Neuronal stem cell (in vitro differentiated cells): ENCODE measurements at regions not wholly inside any gene's neighbourhood (a gene's known extent, or its start where the extent isn't known, plus 50 kb on each side); places are given as distances from the start of the nearest gene placed in this dataset.
A peak's percentile ranks its signal among the peaks of the same experiment; 100 is the strongest.

Experiments
- DNase-seq: peaks from one replicate; pipeline ENCODE4 v3.0.0-alpha.2; 2013; ENCODE audit warnings: low spot score
- H2AFZ ChIP-seq: one replicate; pipeline ENCODE4 v1.6.1; 2013; ENCODE audit warnings: mild to moderate bottlenecking, low read length, inconsistent platforms
- H2AK5ac ChIP-seq: 2 replicates; pipeline ENCODE4 v1.6.1; 2013; ENCODE audit warnings: low read depth, mild to moderate bottlenecking, inconsistent platforms, low read length, moderate library complexity, mixed read lengths
- H2BK120ac ChIP-seq: 2 replicates; pipeline ENCODE4 v1.6.1; 2013; ENCODE audit warnings: low read depth, mild to moderate bottlenecking, inconsistent platforms, low read length, moderate library complexity, mixed read lengths
- H2BK12ac ChIP-seq: one replicate; pipeline ENCODE4 v1.6.1; 2013; ENCODE audit warnings: low read length, inconsistent platforms
- H2BK15ac ChIP-seq: 2 replicates; pipeline ENCODE4 v1.6.1; 2013; ENCODE audit warnings: mild to moderate bottlenecking, low read length, inconsistent platforms, mixed read lengths
- H2BK5ac ChIP-seq: one replicate; pipeline ENCODE4 v1.6.1; 2013; ENCODE audit warnings: inconsistent platforms, mild to moderate bottlenecking, low read length, moderate library complexity
- H3K14ac ChIP-seq: one replicate; pipeline ENCODE4 v1.6.1; 2013; ENCODE audit warnings: low read length, inconsistent platforms
- H3K18ac ChIP-seq: 2 replicates; pipeline ENCODE4 v1.6.1; 2013; ENCODE audit warnings: low read length, inconsistent platforms
- H3K23ac ChIP-seq: 2 replicates; pipeline ENCODE4 v1.6.1; 2013; ENCODE audit warnings: low read depth, mild to moderate bottlenecking, mixed read lengths, low read length, inconsistent platforms; ENCODE audit not compliant: poor library complexity
- H3K27ac ChIP-seq: replicated peaks from 3 replicates; pipeline ENCODE4 v1.5.1; 2013; ENCODE audit warnings: low read length, inconsistent platforms
- H3K27me3 ChIP-seq, 3 experiments: 2 replicates each; pipeline ENCODE4 v1.6.1; 2013; ENCODE audit warnings: low read length in 3 of 3, mild to moderate bottlenecking in 2 of 3, inconsistent platforms in 1 of 3, low read depth in 1 of 3, mixed read lengths in 1 of 3, moderate library complexity in 1 of 3; ENCODE audit not compliant: control insufficient read depth in 3 of 3, insufficient read depth in 3 of 3
- H3K36me3 ChIP-seq, 2 donors: replicated peaks in 1 of 2; 2 replicates each; pipeline ENCODE4 v1.6.1; 2013; ENCODE audit warnings: low read length in 2 of 2; ENCODE audit not compliant: control insufficient read depth in 2 of 2, insufficient read depth in 2 of 2
- H3K4ac ChIP-seq: 2 replicates; pipeline ENCODE4 v1.6.1; 2013; ENCODE audit warnings: inconsistent platforms, mild to moderate bottlenecking, low read length, moderate library complexity
- H3K4me1 ChIP-seq, 2 donors: 1 replicate in 1 of 2; 2 replicates in 1 of 2; pipeline ENCODE4 v1.6.1; 2013; ENCODE audit warnings: low read length in 2 of 2, low read depth in 1 of 2; ENCODE audit not compliant: control insufficient read depth in 2 of 2, insufficient read depth in 1 of 2
- H3K4me2 ChIP-seq: one replicate; pipeline ENCODE4 v1.6.1; 2013; ENCODE audit warnings: mild to moderate bottlenecking, low read length, inconsistent platforms; ENCODE audit not compliant: insufficient read depth, poor library complexity, severe bottlenecking
- H3K4me3 ChIP-seq, 2 donors: 2 replicates each; pipeline ENCODE4 v1.5.1; 2013; ENCODE audit warnings: low read length in 2 of 2, mild to moderate bottlenecking in 2 of 2, inconsistent platforms in 1 of 2, moderate library complexity in 1 of 2
- H3K79me1 ChIP-seq: one replicate; pipeline ENCODE4 v1.6.1; 2013; ENCODE audit warnings: low read depth, mild to moderate bottlenecking, inconsistent platforms, low read length, moderate library complexity
- H3K9ac ChIP-seq: one replicate; pipeline ENCODE4 v1.6.1; 2013; ENCODE audit warnings: mild to moderate bottlenecking, low read depth, low read length, inconsistent platforms; ENCODE audit not compliant: poor library complexity
- H3K9me3 ChIP-seq, 2 donors: replicated peaks in 1 of 2; 2 replicates each; pipeline versions ENCODE3 to v1.6.1; 2013; ENCODE audit warnings: low read length in 2 of 2, mild to moderate bottlenecking in 2 of 2, inconsistent platforms in 1 of 2, low read depth in 1 of 2, mixed read lengths in 1 of 2, moderate library complexity in 1 of 2; ENCODE audit not compliant: control insufficient read depth in 2 of 2, insufficient read depth in 1 of 2
- H4K8ac ChIP-seq: one replicate; pipeline ENCODE4 v1.6.1; 2013; ENCODE audit warnings: low read depth, mild to moderate bottlenecking, inconsistent platforms, low read length, moderate library complexity
- H4K91ac ChIP-seq: one replicate; pipeline ENCODE4 v1.6.1; 2013; ENCODE audit warnings: low read length, low read depth, mild to moderate bottlenecking, inconsistent platforms; ENCODE audit not compliant: poor library complexity
- WGBS, 2 donors: extraction: QIAGEN DNeasy Blood & Tissue Kit; methylation state at CpG; one replicate each; pipeline ENCODE4 v1.1.7; 2013; ENCODE audit warnings: missing lambda C conversion rate in 2 of 2, mixed read lengths in 1 of 2; ENCODE audit not compliant: insufficient read length in 2 of 2, insufficient replicate concordance in 1 of 2; ENCODE audit errors: extremely low coverage in 2 of 2; 5-methylcytosine and 5-hydroxymethylcytosine counted together

GRCh38 chr10:3228629-3228945 lies 56.0 kb upstream of the PITRM1 start:
- H3K4me2 ChIP-seq, result no peak overlapping the region
- H3K14ac ChIP-seq, result no peak overlapping the region
- no peak overlapping the region for H3K4ac ChIP-seq
- H4K8ac ChIP-seq, result no peak overlapping the region
- H2BK15ac ChIP-seq, result no peak overlapping the region
- H2BK12ac ChIP-seq, result no peak overlapping the region
- peaks cover 2% of the 10 kb centered on the region for H3K79me1 ChIP-seq
- H4K91ac ChIP-seq, result no peak overlapping the region
- H3K27ac ChIP-seq, result no peak overlapping the region
- no peak overlapping the region for H2AK5ac ChIP-seq
- no peak overlapping the region for H2AFZ ChIP-seq
- H2BK5ac ChIP-seq, result no peak overlapping the region
- peaks cover 0 to 2% of the 10 kb centered on the region in 2 donors for H3K4me1 ChIP-seq
- H3K9ac ChIP-seq, result no peak overlapping the region
- no peak overlapping the region for H3K23ac ChIP-seq
- no peak overlapping the region for H2BK120ac ChIP-seq
- H3K4me3 ChIP-seq, result no peak overlapping the region
- no peaks in the 10 kb centered on the region for H3K36me3 ChIP-seq
- no peak for DNase-seq
- no peak overlapping the region for H3K18ac ChIP-seq
- peaks cover 0 to 4% (median 0%) of the 10 kb centered on the region in 3 experiments for H3K27me3 ChIP-seq
- WGBS, 2 donors, result no CpG with 5 or more reads among the region's 10 CpGs
- H3K9me3 ChIP-seq, result peaks cover 0 to 2% of the 10 kb centered on the region in 2 donors

DNA sequence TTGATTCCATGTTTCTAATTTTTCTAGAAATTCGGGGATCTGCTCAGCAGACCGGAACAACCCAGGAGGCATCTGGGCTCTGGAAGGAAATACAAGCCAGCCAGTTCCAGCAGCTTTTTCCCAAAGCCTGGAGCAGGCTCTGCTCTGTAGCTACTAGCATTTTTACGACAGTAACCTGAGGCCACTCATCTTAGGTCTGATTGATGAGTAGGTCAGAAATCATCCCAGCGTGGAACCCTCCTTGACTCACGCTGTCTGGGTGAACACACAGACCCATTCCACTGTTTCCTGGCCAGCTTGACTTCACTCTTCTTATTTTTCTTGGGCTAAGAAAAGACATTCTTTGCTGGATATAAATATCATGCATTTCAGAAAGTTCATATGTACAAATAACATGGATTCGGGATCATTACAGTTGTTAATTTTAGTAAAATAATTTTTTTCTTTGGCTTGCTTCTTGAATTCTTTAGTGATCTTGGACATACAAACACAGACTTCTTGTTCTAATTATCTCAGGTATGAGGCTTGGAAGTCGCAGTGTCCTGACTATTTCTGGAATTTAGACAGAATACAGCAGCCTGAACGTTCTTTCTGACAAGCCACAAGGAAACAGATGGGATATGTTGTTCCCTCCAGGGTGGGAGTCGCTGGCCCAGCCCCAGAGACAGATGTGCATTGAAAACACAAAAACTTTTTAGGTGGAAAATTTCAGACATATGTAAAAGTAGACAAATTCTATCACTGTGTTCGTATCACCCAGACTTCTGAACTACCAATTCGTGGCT lies 54.6 kb upstream of the PITRM1 start:
- H3K4ac ChIP-seq, result no peak overlapping the region
- no peak overlapping the region for H3K4me3 ChIP-seq
- H2BK5ac ChIP-seq, result no peak overlapping the region
- no peak overlapping the region for H3K9ac ChIP-seq
- no peaks in the 10 kb centered on the region for H3K79me1 ChIP-seq
- no peak overlapping the region for H3K14ac ChIP-seq
- H3K4me2 ChIP-seq, result no peak overlapping the region
- H3K27me3 ChIP-seq, result peaks cover 0 to 4% (median 0%) of the 10 kb centered on the region in 3 experiments
- no peak overlapping the region for H3K18ac ChIP-seq
- H3K27ac ChIP-seq, result no peak overlapping the region
- WGBS, 2 donors, result no CpG with 5 or more reads among the region's 11 CpGs
- no peak overlapping the region for H2BK15ac ChIP-seq
- H2BK12ac ChIP-seq, result no peak overlapping the region
- H3K36me3 ChIP-seq, result no peaks in the 10 kb centered on the region
- H4K8ac ChIP-seq, result no peak overlapping the region
- H2AK5ac ChIP-seq, result no peak overlapping the region
- H3K9me3 ChIP-seq, result peaks cover 0 to 2% of the 10 kb centered on the region in 2 donors
- no peak overlapping the region for H4K91ac ChIP-seq
- no peak overlapping the region for H2AFZ ChIP-seq
- no peak overlapping the region for H3K23ac ChIP-seq
- H2BK120ac ChIP-seq, result no peak overlapping the region
- peaks cover 0 to 2% of the 10 kb centered on the region in 2 donors for H3K4me1 ChIP-seq
- DNase-seq, result no peak

DNA sequence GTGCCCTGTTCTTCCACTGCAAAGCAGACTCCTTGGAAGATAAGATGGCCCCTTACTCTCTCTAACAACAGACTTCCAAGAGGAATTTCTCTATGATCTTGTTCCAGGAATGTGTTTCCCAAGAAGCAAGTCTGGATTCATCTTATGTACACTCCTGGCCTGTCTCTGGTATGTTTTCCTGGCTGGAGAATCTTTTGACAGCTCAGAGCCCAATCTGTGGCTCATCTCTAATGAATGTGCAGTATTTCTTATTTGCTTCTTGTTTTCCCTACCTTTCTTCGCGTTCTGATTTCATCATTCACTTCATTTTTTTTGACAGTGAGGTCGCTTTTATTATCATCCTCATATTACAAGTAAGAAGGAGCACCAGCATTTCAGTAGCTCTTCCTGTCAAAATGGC lies 53.0 kb upstream of the PITRM1 start:
- WGBS, 2 donors, result no CpG with 5 or more reads among the region's 3 CpGs
- H3K27ac ChIP-seq, result no peak overlapping the region

DNA sequence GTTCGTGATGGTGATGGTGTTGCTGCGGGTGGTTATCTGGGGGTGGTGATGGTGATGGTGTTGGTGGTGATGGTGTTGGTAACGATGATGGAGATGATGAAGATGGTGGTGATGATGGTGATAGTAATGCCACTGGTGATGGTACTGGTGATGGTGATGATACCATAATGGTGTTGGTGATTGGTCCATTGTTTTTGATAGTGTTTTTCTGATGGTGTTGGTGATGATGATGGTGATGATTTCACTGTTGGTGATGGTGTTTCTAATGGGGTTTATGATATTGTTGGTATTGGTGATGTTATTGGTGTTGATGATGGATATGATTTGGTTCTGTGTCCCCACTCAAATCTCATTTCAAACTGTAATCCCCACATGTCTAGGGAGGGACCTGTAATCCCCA lies 51.7 kb upstream of the PITRM1 start:
- no peak overlapping the region for H2AK5ac ChIP-seq
- no peak overlapping the region for H2BK15ac ChIP-seq
- H3K4me1 ChIP-seq, result peaks cover 0 to 2% of the 10 kb centered on the region in 2 donors
- H3K23ac ChIP-seq, result no peak overlapping the region
- H4K91ac ChIP-seq, result no peak overlapping the region
- no peaks in the 10 kb centered on the region for H3K27me3 ChIP-seq
- no peak for DNase-seq
- H3K27ac ChIP-seq, result no peak overlapping the region
- H3K79me1 ChIP-seq, result no peaks in the 10 kb centered on the region
- no peak overlapping the region for H4K8ac ChIP-seq
- no peak overlapping the region for H2BK120ac ChIP-seq
- H3K9ac ChIP-seq, result no peak overlapping the region
- no peak overlapping the region for H2AFZ ChIP-seq
- H2BK12ac ChIP-seq, result no peak overlapping the region
- WGBS, 2 donors, result 100% methylated on average over 2 of the region's 3 CpGs; no CpG with 5 or more reads in 1 of the 2 donors
- H3K4ac ChIP-seq, result no peak overlapping the region
- H3K9me3 ChIP-seq, result peaks cover 0 to 2% of the 10 kb centered on the region in 2 donors
- no peak overlapping the region for H2BK5ac ChIP-seq
- no peaks in the 10 kb centered on the region for H3K36me3 ChIP-seq
- H3K18ac ChIP-seq, result no peak overlapping the region
- no peak overlapping the region for H3K14ac ChIP-seq
- no peak overlapping the region for H3K4me2 ChIP-seq
- H3K4me3 ChIP-seq, result peak overlapping the region in 1 of 2 donors; percentile 47

More for the DNA sequence above, 53.0 kb upstream of the PITRM1 start:
- H3K4me2 ChIP-seq, result no peak overlapping the region
- no peak overlapping the region for H2BK12ac ChIP-seq
- H3K4ac ChIP-seq, result no peak overlapping the region
- H2AK5ac ChIP-seq, result no peak overlapping the region
- no peaks in the 10 kb centered on the region for H3K36me3 ChIP-seq
- no peak overlapping the region for H2BK15ac ChIP-seq
- H2AFZ ChIP-seq, result no peak overlapping the region
- H3K23ac ChIP-seq, result no peak overlapping the region
- H3K4me3 ChIP-seq, result no peak overlapping the region
- no peak overlapping the region for H3K9ac ChIP-seq
- DNase-seq, result no peak
- H4K8ac ChIP-seq, result no peak overlapping the region
- H3K18ac ChIP-seq, result no peak overlapping the region
- H3K79me1 ChIP-seq, result no peaks in the 10 kb centered on the region
- peaks cover 0 to 2% of the 10 kb centered on the region in 2 donors for H3K4me1 ChIP-seq
- no peak overlapping the region for H3K14ac ChIP-seq
- peaks cover 0 to 2% of the 10 kb centered on the region in 2 donors for H3K9me3 ChIP-seq
- no peak overlapping the region for H2BK5ac ChIP-seq
- H3K27me3 ChIP-seq, result no peaks in the 10 kb centered on the region
- H4K91ac ChIP-seq, result no peak overlapping the region
- no peak overlapping the region for H2BK120ac ChIP-seq
